Mucosa of rectum (tissue), 2 donors: ENCODE measurements at regions not wholly inside any gene's neighbourhood (a gene's known extent, or its start where the extent isn't known, plus 50 kb on each side); places are given as distances from the start of the nearest gene placed in this dataset.

Source experiments
- H3K27ac ChIP-seq, 2 donors: one replicate each; pipeline ENCODE4 v1.7.0; 2013; ENCODE audit warnings: inconsistent platforms in 2 of 2, low read depth in 2 of 2, low read length in 2 of 2
- H3K27me3 ChIP-seq, 2 donors: one replicate each; pipeline ENCODE4 v1.7.0; 2013; ENCODE audit warnings: low read length in 2 of 2; ENCODE audit not compliant: control insufficient read depth in 2 of 2, insufficient read depth in 2 of 2
- H3K36me3 ChIP-seq, 2 donors: one replicate each; pipeline ENCODE4 v1.7.0; 2013; ENCODE audit warnings: low read length in 2 of 2; ENCODE audit not compliant: control insufficient read depth in 2 of 2, insufficient read depth in 2 of 2
- H3K4me1 ChIP-seq, 2 donors: one replicate each; pipeline ENCODE4 v1.7.0; 2013; ENCODE audit warnings: low read length in 2 of 2, mild to moderate bottlenecking in 1 of 2; ENCODE audit not compliant: control insufficient read depth in 2 of 2, insufficient read depth in 2 of 2
- H3K4me3 ChIP-seq, 2 donors: one replicate each; pipeline ENCODE4 v1.7.0; 2013; ENCODE audit warnings: low read length in 2 of 2
- H3K9ac ChIP-seq, 2 donors: one replicate each; pipeline ENCODE4 v1.7.0; 2013; ENCODE audit warnings: low read length in 2 of 2, low read depth in 1 of 2, mild to moderate bottlenecking in 1 of 2
- H3K9me3 ChIP-seq, 2 donors: one replicate each; pipeline ENCODE4 v1.7.0; 2013; ENCODE audit warnings: low read length in 2 of 2; ENCODE audit not compliant: control insufficient read depth in 2 of 2
- donor health status: healthy.
- donor health status: Normal muscosa, but diverticular disease.

DNA sequence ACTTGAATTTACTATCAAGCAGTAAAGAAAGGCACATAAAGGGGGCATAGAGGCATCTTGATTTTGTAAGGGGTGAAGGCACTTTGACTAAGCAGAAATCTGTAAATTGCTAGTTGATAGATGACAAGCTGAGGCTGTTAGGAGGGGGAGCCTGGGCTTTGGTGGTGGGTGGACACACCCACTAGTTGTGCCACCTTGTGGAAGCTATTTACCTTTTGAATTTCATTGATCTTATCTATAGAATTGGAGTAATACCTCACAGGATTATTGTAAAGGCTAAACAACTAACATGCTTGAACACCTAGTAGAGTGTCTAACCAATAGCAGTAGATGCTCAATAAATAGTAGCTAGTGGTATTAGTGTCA, 142.8 kb upstream of the KCNIP4 start:
- Histone ChIP-seq H3K4me1 (no peaks in the 10 kb centered on the region), H3K9ac (no peak overlapping the region), H3K27me3 (no peaks in the 10 kb centered on the region), H3K9me3 (no peaks in the 10 kb centered on the region), H3K4me3 (no peak overlapping the region), H3K27ac (no peak overlapping the region), H3K36me3 (no peaks in the 10 kb centered on the region)

DNA sequence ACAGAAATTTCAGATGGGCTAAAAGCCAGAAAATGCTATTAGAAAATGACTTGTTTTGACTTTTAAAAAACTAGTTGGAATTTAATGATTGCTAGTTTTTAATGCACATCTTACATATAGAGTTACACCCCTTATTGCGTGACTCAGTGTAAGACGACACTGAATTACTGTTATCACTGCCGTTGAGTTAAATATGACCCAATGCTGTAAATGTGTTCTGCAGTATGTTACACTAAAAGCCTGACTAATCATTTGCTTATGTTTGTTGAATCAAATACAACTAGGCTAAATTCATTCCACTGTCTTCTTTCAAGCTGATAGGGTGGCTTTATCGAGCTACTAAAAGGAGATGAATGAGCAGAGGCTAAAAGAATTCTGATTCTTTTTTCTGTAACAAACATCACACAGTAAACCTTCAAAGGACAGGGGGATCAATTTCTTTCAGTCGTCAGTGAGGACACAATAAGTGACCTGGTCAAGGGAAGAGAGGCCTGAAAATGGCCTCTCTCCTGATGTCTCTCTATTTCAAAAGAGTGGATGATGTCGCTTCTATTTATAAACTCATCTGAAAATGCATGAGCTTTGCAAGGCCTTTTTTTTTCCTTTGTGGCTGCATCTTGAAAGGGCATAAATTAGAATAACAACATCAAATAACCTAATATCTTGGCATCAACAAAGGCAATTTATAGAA, 142.2 kb upstream of the KCNIP4 start:
- Histone ChIP-seq H3K27me3 (no peaks in the 10 kb centered on the region), H3K4me3 (no peak overlapping the region), H3K9ac (no peak overlapping the region), H3K4me1 (no peaks in the 10 kb centered on the region), H3K27ac (no peak overlapping the region), H3K9me3 (no peaks in the 10 kb centered on the region), H3K36me3 (no peaks in the 10 kb centered on the region)

DNA sequence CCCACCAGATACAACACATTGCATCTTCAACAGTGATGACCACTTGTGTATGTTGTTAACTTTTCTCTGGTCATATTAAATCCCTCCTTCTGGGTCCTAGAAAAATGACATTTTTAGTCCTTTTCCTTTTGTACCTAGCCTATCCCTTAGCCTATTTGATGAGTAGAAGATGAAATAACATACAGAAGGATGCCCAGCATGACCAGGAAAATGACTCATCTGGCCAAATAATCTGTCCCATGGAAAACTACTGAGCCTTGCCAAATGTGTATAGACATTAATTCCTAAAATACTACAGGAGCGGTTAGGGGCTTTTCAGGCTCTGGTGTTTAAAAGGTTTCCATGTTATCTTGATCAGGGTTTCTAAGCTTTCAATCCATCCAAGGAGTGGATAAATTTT, 129.0 kb upstream of the KCNIP4 start:
- Histone ChIP-seq H3K27ac (no peak overlapping the region), H3K27me3 (no peaks in the 10 kb centered on the region), H3K9ac (no peak overlapping the region)

DNA sequence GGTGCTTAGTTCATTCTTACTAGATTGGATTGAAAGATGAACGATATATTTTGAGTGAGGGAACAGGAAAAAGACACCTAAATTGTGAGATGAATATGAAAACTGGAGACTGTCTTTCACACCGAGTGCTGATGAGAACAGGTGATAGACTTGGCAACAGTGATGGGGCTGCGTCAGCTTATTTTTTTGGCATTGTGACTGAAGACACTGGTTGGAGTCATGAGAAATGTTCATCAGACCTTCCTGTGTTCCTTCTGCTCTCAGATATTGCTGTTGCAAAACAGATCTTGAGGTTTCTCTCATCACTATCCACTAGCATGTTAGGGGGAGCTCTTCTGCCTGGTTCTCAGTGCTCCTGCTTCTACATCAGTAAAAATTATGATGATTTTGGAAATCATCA, 124.2 kb upstream of the KCNIP4 start:
- no peaks in the 10 kb centered on the region for H3K27me3 ChIP-seq
- no peak overlapping the region for H3K4me3 ChIP-seq
- no peak overlapping the region for H3K27ac ChIP-seq
- H3K36me3 ChIP-seq, result no peaks in the 10 kb centered on the region
- H3K4me1 ChIP-seq, result no peaks in the 10 kb centered on the region
- no peaks in the 10 kb centered on the region for H3K9me3 ChIP-seq
- H3K9ac ChIP-seq, result no peak overlapping the region

More for the DNA sequence above, 129.0 kb upstream of the KCNIP4 start:
- Histone ChIP-seq H3K36me3 (no peaks in the 10 kb centered on the region), H3K9me3 (no peaks in the 10 kb centered on the region), H3K4me3 (no peak overlapping the region), H3K4me1 (no peaks in the 10 kb centered on the region)

DNA sequence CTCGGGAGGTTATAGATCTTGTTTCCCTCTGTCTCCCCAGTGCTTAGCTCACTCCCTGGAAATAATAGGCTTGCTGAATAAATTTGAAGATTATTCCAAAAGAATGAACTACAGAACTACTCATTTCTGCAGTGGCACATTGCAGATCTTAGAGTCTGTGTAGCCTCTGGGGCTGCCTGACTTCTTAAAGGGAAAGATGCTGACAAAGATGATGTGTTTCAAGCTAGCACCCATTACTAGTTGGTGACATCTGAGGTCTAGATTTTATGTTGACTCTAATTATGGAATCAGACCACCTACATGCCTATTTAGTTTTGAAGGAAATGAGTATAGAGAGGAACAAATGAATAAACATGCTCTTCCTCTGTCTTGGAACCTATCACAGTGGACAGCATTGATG, 123.7 kb upstream of the KCNIP4 start:
- no peaks in the 10 kb centered on the region for H3K9me3 ChIP-seq
- no peak overlapping the region for H3K27ac ChIP-seq
- no peaks in the 10 kb centered on the region for H3K4me1 ChIP-seq
- H3K4me3 ChIP-seq, result no peak overlapping the region
- H3K9ac ChIP-seq, result no peak overlapping the region
- no peaks in the 10 kb centered on the region for H3K27me3 ChIP-seq
- no peaks in the 10 kb centered on the region for H3K36me3 ChIP-seq

DNA sequence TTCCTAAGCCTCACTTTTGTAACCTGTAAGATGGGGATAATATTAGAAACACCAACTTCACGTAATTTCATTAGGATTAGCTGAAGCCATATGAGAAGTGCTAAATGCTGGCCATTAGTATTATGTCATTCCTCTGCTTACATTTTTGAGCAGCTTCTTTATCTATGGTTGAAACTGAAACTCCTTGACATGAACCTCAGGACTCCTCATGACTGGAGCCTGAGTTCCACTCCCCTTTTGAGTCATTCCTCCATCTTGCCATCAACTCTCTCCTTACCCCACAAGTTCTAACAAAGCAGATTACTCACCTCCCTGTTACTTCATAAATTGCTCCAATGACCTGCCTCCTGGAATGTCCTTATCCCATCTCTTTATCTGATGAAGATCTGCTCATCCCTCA, 123.2 kb upstream of the KCNIP4 start:
- H3K36me3 ChIP-seq, result no peaks in the 10 kb centered on the region
- no peak overlapping the region for H3K27ac ChIP-seq
- no peaks in the 10 kb centered on the region for H3K27me3 ChIP-seq
- no peaks in the 10 kb centered on the region for H3K9me3 ChIP-seq
- no peaks in the 10 kb centered on the region for H3K4me1 ChIP-seq
- no peak overlapping the region for H3K9ac ChIP-seq
- H3K4me3 ChIP-seq, result no peak overlapping the region

DNA sequence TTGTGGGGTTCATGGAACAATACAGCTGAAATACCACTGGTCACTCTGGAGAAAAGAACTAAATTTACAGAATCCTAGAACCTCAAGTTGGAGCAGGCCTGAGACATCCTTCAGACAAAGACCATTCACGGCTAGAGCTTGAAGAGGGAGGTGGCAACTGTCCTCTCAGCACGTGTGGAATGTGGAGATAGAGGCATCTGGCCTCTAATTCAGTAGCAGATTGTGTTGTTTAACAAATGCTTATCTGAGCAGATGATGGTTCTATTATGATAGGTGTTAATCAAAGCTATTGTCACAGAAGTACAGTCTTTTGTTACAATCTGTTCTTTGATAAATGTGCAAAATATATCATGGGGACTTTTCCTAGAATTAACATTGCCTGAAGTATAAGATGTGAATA, 121.7 kb upstream of the KCNIP4 start:
- Histone ChIP-seq H3K36me3 (no peaks in the 10 kb centered on the region), H3K4me3 (no peak overlapping the region), H3K9ac (no peak overlapping the region), H3K4me1 (no peaks in the 10 kb centered on the region), H3K9me3 (no peaks in the 10 kb centered on the region), H3K27ac (no peak overlapping the region), H3K27me3 (no peaks in the 10 kb centered on the region)

DNA sequence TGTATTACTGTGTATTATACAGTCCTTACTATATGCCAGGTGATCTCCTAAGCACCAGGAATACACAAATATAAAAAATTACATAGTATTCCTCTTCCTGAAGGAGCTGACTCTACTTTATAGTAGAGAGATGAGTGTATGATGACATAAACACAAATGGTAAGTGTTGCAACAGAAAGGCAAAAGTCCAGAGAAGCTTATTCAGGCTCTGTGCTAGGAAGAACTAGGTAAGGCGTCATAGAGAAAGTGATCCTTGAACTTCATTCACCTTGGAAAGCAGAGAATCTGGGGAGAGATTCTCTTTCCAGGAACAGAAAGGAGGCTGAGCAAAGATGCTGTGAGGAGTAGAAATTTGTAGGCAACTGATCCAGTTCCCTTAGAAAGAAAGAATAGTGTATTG, 115.0 kb upstream of the KCNIP4 start:
- no peaks in the 10 kb centered on the region for H3K36me3 ChIP-seq
- H3K9ac ChIP-seq, result no peak overlapping the region
- no peak overlapping the region for H3K4me3 ChIP-seq
- no peaks in the 10 kb centered on the region for H3K27me3 ChIP-seq
- no peak overlapping the region for H3K27ac ChIP-seq
- H3K4me1 ChIP-seq, result no peaks in the 10 kb centered on the region
- H3K9me3 ChIP-seq, result no peaks in the 10 kb centered on the region

DNA sequence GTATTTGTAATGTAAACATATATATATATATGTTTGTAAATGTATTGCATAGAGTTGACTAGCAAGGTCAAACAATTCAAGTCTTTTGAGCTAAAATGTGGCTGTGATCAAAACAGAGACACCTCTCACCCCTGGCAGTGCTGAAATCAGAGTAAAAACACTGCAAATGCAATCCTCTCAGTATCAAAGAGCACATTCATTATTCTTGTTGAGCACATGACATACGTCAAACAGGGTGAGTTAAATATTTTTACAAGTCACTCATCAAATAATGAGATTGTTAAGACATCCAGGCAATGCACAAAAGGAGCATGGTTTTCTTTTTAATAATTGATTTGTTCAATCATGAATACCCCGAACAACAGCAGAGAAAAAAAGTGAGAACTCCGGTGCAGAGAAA, 114.1 kb upstream of the KCNIP4 start:
- Histone ChIP-seq H3K4me3 (no peak overlapping the region), H3K27ac (no peak overlapping the region), H3K27me3 (no peaks in the 10 kb centered on the region), H3K9me3 (no peaks in the 10 kb centered on the region), H3K36me3 (no peaks in the 10 kb centered on the region), H3K9ac (no peak overlapping the region), H3K4me1 (no peaks in the 10 kb centered on the region)

DNA sequence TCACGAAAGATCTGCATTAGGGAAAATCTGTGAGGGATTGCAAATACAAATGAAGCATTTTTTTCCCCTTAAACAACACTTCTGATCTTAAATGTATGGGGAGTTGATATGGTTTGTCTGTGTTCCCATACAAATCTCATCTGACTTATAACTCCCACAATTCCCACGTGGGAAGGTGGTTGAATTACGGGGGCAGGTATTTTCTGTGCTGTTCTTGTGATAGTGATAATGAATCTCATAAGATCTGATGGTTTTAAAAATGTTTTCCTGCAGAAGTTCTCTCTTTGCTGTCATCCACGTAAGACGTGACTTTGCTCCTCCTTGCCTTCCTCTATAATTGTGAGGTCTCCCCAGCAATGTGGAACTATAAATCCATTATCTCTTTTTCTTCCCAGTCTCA, 107.4 kb upstream of the KCNIP4 start:
- no peak overlapping the region for H3K4me3 ChIP-seq
- no peaks in the 10 kb centered on the region for H3K36me3 ChIP-seq
- no peak overlapping the region for H3K27ac ChIP-seq
- H3K9ac ChIP-seq, result no peak overlapping the region
- no peaks in the 10 kb centered on the region for H3K27me3 ChIP-seq
- no peaks in the 10 kb centered on the region for H3K4me1 ChIP-seq
- no peaks in the 10 kb centered on the region for H3K9me3 ChIP-seq

DNA sequence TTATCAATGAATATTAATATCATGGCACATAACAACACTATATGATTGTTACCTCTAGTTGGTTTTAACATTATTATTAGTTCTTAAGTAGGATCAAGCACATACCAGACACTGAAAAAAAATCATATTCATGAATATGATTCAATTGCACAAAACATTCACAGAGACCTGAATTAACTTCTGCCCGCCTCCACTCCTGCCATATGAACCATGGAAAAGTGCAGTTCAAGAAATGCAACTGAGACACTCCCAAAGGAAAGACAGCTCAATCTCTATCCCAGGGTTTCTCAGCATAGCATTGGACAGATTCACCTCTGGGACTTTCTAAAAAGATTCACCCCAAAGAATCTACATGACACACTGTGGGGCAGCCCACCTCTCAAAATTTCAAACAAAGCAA, 103.5 kb upstream of the KCNIP4 start:
- Histone ChIP-seq H3K4me1 (no peaks in the 10 kb centered on the region), H3K4me3 (no peak overlapping the region), H3K9me3 (no peaks in the 10 kb centered on the region), H3K27me3 (no peaks in the 10 kb centered on the region), H3K36me3 (no peaks in the 10 kb centered on the region), H3K9ac (no peak overlapping the region), H3K27ac (no peak overlapping the region)
